ENCODE measurements at regions not wholly inside any gene's neighbourhood (a gene's known extent, or its start where the extent isn't known, plus 50 kb on each side); places are given as distances from the start of the nearest gene placed in this dataset. TPM values are rescaled to one million over a fixed set of nuclear protein-coding genes. Genes with fewer than 3 reads are reported as not detected.

DNA sequence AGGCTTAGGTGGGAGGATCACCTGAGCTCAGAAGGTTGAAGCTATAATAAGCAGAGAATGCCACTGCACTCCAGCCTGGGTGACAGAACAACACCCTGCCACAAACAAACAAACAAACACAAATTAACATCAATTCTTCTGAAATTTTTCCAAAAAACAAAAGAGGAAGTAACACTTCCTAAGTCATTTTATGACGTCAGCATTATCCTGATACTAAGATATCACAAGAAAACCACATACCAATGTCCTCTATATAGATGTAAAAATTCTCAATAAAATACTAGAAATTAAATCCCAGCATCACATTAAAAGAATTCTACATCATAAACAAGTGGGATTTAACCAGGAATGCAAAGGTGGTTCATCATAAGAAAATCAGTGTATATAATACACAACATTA, 64.4 kb upstream of the STK26 start:
- H3K9me3 ChIP-seq (ENCODE audit: control insufficient read depth in 4 of 4, low read length in 3 of 4) = no peaks in the 10 kb centered on the region
- H3K27ac ChIP-seq (ENCODE audit: low read depth in 1 of 2, low read length in 2 of 2) = no peak overlapping the region
- no peak for DNase-seq (ENCODE audit: low spot score)
- no peak overlapping the region for H3K9ac ChIP-seq (ENCODE audit: low read depth in 1 of 2, low read length in 2 of 2)
- peaks cover 0 to 3% (median 0%) of the 10 kb centered on the region in 4 donors for H3K27me3 ChIP-seq (ENCODE audit: control insufficient read depth in 4 of 4, insufficient read depth in 4 of 4, low read length in 3 of 4)
- no peak overlapping the region for H3K4me3 ChIP-seq (ENCODE audit: low read depth in 1 of 3, low read length in 3 of 3)
- H3K4me1 ChIP-seq (ENCODE audit: control insufficient read depth in 4 of 4, insufficient read depth in 4 of 4, low read length in 3 of 4) = no peaks in the 10 kb centered on the region
- WGBS = 41% methylated on average over 1 of the region's 1 CpG
- H3K36me3 ChIP-seq (ENCODE audit: control insufficient read depth in 4 of 4, insufficient read depth in 3 of 4, low read depth in 1 of 4, low read length in 3 of 4) = no peaks in the 10 kb centered on the region
- no peak for TF ChIP-seq YY1 (IDR thresholded peaks at IDR 0.05)

DNA sequence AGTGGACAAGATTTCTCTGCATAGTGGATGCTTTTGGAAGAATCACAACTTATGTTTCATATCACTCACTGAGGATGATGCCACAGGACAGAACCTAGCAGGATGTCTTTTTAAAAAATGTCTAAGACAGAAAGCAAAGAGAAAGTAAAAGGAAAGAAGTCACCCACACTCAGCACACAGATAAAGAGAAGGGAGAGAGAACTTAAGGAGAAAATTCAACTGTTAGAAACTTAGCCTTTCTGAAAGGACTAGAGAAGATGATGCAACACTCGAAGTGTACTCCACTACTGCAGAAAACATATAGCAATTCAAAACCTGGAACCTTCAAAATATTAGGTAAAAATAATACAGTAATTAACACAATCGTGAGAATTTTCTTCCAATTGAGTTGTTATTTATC, 52.8 kb upstream of the STK26 start:
- H3K9ac ChIP-seq (ENCODE audit: low read depth in 1 of 2, low read length in 2 of 2) = no peak overlapping the region
- H3K36me3 ChIP-seq (ENCODE audit: control insufficient read depth in 4 of 4, insufficient read depth in 3 of 4, low read depth in 1 of 4, low read length in 3 of 4) = no peaks in the 10 kb centered on the region
- 52% methylated on average over 2 of the region's 2 CpGs for WGBS
- no peak overlapping the region for H3K27ac ChIP-seq (ENCODE audit: low read depth in 1 of 2, low read length in 2 of 2)
- no peak for DNase-seq (ENCODE audit: low spot score)
- H3K27me3 ChIP-seq (ENCODE audit: control insufficient read depth in 4 of 4, insufficient read depth in 4 of 4, low read length in 3 of 4) = peaks cover 0 to 4% (median 0%) of the 10 kb centered on the region in 4 donors
- no peaks in the 10 kb centered on the region for H3K4me1 ChIP-seq (ENCODE audit: control insufficient read depth in 4 of 4, insufficient read depth in 4 of 4, low read length in 3 of 4)
- H3K9me3 ChIP-seq (ENCODE audit: control insufficient read depth in 4 of 4, low read length in 3 of 4) = peaks cover 0 to 2% (median 0%) of the 10 kb centered on the region in 4 donors
- TF ChIP-seq, protein P1, sequence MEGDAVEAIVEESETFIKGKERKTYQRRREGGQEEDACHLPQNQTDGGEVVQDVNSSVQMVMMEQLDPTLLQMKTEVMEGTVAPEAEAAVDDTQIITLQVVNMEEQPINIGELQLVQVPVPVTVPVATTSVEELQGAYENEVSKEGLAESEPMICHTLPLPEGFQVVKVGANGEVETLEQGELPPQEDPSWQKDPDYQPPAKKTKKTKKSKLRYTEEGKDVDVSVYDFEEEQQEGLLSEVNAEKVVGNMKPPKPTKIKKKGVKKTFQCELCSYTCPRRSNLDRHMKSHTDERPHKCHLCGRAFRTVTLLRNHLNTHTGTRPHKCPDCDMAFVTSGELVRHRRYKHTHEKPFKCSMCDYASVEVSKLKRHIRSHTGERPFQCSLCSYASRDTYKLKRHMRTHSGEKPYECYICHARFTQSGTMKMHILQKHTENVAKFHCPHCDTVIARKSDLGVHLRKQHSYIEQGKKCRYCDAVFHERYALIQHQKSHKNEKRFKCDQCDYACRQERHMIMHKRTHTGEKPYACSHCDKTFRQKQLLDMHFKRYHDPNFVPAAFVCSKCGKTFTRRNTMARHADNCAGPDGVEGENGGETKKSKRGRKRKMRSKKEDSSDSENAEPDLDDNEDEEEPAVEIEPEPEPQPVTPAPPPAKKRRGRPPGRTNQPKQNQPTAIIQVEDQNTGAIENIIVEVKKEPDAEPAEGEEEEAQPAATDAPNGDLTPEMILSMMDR (IDR thresholded peaks at IDR 0.05; ENCODE audit: low read depth, low read length, missing input control) = no peak
- TF ChIP-seq JUND (IDR thresholded peaks at IDR 0.05) = no peak
- TF ChIP-seq FOXA1 (IDR thresholded peaks at IDR 0.05) = no peak
- TF ChIP-seq HNF4G (IDR thresholded peaks at IDR 0.05) = no peak
- TF ChIP-seq HNF4A (conservative IDR thresholded peaks at IDR 0.05) = no peak
- H3K4me3 ChIP-seq (ENCODE audit: low read depth in 1 of 3, low read length in 3 of 3) = no peak overlapping the region

Small RNA genes lying in the stretch of these regions (small RNA-seq; reads per million reads assigned to genes)
- gene AL008629.1 = not detected
- not detected for gene HDGFP1
- not detected for gene MCRIP2P1
- not detected for gene RNA5SP514

All from liver (tissue), 9 donors.